HEK293 (cell line): ENCODE measurements at regions not wholly inside any gene's neighbourhood (a gene's known extent, or its start where the extent isn't known, plus 50 kb on each side); places are given as distances from the start of the nearest gene placed in this dataset.
A peak's percentile ranks its signal among the peaks of the same experiment; 100 is the strongest.

Source experiments
- CTCF ChIA-PET: fragments of 350-600 bp; formaldehyde crosslinking; extraction: SDS; loops from one replicate; lab custom pipeline; 2021; ENCODE audit warnings: antibody characterized with exemption; lab: Yijun Ruan, JAX
- POLR2A ChIA-PET: fragments of 300-600 bp; formaldehyde crosslinking; extraction: SDS; loops from one replicate; lab custom pipeline; 2020; ENCODE audit warnings: antibody characterized with exemption, inconsistent platforms; lab: Yijun Ruan, JAX
- H3K27ac ChIP-seq: fragments of 200-500 bp; sonication (Bioruptor generic); 2 replicates; pipeline ENCODE4 v1.5.1; 2014; ENCODE audit warnings: low read depth, low read length, control low read depth, inconsistent platforms; ENCODE audit errors: extremely low read depth
- H3K36me3 ChIP-seq, 2 experiments: fragments of 200-500 bp in 1 of 2; sonication (Bioruptor generic) in 1 of 2; 1 replicate in 1 of 2; 2 replicates in 1 of 2; pipeline ENCODE4 v1.5.1; 2014 to 2017; ENCODE audit warnings: inconsistent platforms in 2 of 2, low read length in 2 of 2; ENCODE audit not compliant: control insufficient read depth in 2 of 2, insufficient read depth in 1 of 2
- H3K4me1 ChIP-seq: fragments of 200-500 bp; sonication (Bioruptor generic); 2 replicates; pipeline ENCODE4 v1.5.1; 2014; ENCODE audit warnings: mild to moderate bottlenecking, low read length, inconsistent platforms; ENCODE audit not compliant: control insufficient read depth, insufficient read depth
- H3K4me3 ChIP-seq: 2 replicates; pipeline ENCODE4 v1.5.1; 2011; ENCODE audit warnings: low read depth, mild to moderate bottlenecking, control low read depth, low read length, moderate library complexity
- H3K9me3 ChIP-seq: fragments of 200-500 bp; sonication (Bioruptor generic); 2 replicates; pipeline ENCODE4 v1.5.1; 2014; ENCODE audit warnings: low read depth, low read length, inconsistent platforms; ENCODE audit not compliant: control insufficient read depth, insufficient read depth
- CTCF ChIP-seq: fragments of 450-650 bp; formaldehyde crosslinking; IDR thresholded peaks from 2 replicates; pipeline ENCODE4 v1.5.1; 2016; ENCODE audit warnings: missing biosample characterization, missing genetic modification characterization
- EGR2 ChIP-seq: fragments of 450-650 bp; formaldehyde crosslinking; IDR thresholded peaks from 2 replicates; pipeline ENCODE4 v1.5.1; 2016; ENCODE audit warnings: low read depth, missing biosample characterization, missing genetic modification characterization
- FEZF1 ChIP-seq: fragments of 450-650 bp; formaldehyde crosslinking; IDR thresholded peaks from 2 replicates; pipeline ENCODE4 v1.5.1; 2016; ENCODE audit warnings: missing biosample characterization, missing genetic modification characterization
- GLIS1 ChIP-seq: fragments of 450-650 bp; formaldehyde crosslinking; IDR thresholded peaks from 2 replicates; pipeline ENCODE4 v1.5.1; 2016; ENCODE audit warnings: missing biosample characterization, missing genetic modification characterization
- SCRT1 ChIP-seq: fragments of 450-650 bp; formaldehyde crosslinking; IDR thresholded peaks from 2 replicates; pipeline ENCODE4 v1.5.1; 2016; ENCODE audit warnings: missing biosample characterization, missing genetic modification characterization, borderline replicate concordance
- ZBTB17 ChIP-seq: fragments of 450-650 bp; formaldehyde crosslinking; IDR thresholded peaks from 2 replicates; pipeline ENCODE4 v1.5.1; 2016; ENCODE audit warnings: missing biosample characterization, missing genetic modification characterization
- ZBTB20 ChIP-seq: fragments of 450-650 bp; formaldehyde crosslinking; IDR thresholded peaks from 2 replicates; pipeline ENCODE4 v1.5.1; 2016; ENCODE audit warnings: missing biosample characterization, missing genetic modification characterization
- ZBTB48 ChIP-seq: fragments of 450-650 bp; formaldehyde crosslinking; IDR thresholded peaks from 2 replicates; pipeline ENCODE4 v1.5.1; 2016; ENCODE audit warnings: missing biosample characterization, missing genetic modification characterization
- ZFHX2 ChIP-seq: fragments of 450-650 bp; formaldehyde crosslinking; conservative IDR thresholded peaks from 2 replicates; pipeline ENCODE4 v1.5.1; 2016; ENCODE audit warnings: missing biosample characterization, missing genetic modification characterization
- ZFP3 ChIP-seq: fragments of 450-650 bp; formaldehyde crosslinking; IDR thresholded peaks from 2 replicates; pipeline ENCODE4 v1.5.1; 2016; ENCODE audit warnings: low read depth, missing biosample characterization, missing genetic modification characterization
- ZNF132 ChIP-seq: fragments of 450-650 bp; formaldehyde crosslinking; IDR thresholded peaks from 2 replicates; pipeline ENCODE4 v1.5.1; 2017; ENCODE audit warnings: missing biosample characterization, missing genetic modification characterization, borderline replicate concordance
- ZNF214 ChIP-seq: fragments of 450-650 bp; formaldehyde crosslinking; IDR thresholded peaks from 2 replicates; pipeline ENCODE4 v1.5.1; 2017; ENCODE audit warnings: missing biosample characterization, mild to moderate bottlenecking, missing genetic modification characterization, borderline replicate concordance
- ZNF239 ChIP-seq: fragments of 450-650 bp; formaldehyde crosslinking; IDR thresholded peaks from 2 replicates; pipeline ENCODE4 v1.5.1; 2016; ENCODE audit warnings: missing biosample characterization, missing genetic modification characterization
- ZNF302 ChIP-seq: fragments of 450-650 bp; formaldehyde crosslinking; IDR thresholded peaks from 2 replicates; pipeline ENCODE4 v1.5.1; 2016; ENCODE audit warnings: missing biosample characterization, missing genetic modification characterization, low read depth
- ZNF311 ChIP-seq: fragments of 450-650 bp; formaldehyde crosslinking; IDR thresholded peaks from 2 replicates; pipeline ENCODE4 v1.5.1; 2017; ENCODE audit warnings: missing biosample characterization, missing genetic modification characterization, borderline replicate concordance
- ZNF354C ChIP-seq: fragments of 450-650 bp; formaldehyde crosslinking; IDR thresholded peaks from 2 replicates; pipeline ENCODE4 v1.5.1; 2016; ENCODE audit warnings: missing biosample characterization, missing genetic modification characterization, low read depth, borderline replicate concordance
- ZNF366 ChIP-seq: fragments of 450-650 bp; formaldehyde crosslinking; conservative IDR thresholded peaks from 2 replicates; pipeline ENCODE4 v1.5.1; 2016; ENCODE audit warnings: missing biosample characterization, missing genetic modification characterization
- ZNF37A ChIP-seq: fragments of 450-650 bp; IDR thresholded peaks from 2 replicates; pipeline ENCODE4 v1.5.1; 2018; ENCODE audit warnings: missing biosample characterization, missing genetic modification characterization
- ZNF544 ChIP-seq: fragments of 450-650 bp; formaldehyde crosslinking; IDR thresholded peaks from 2 replicates; pipeline ENCODE4 v1.5.0; 2017; ENCODE audit warnings: missing biosample characterization, missing genetic modification characterization
- ZNF548 ChIP-seq: fragments of 450-650 bp; formaldehyde crosslinking; IDR thresholded peaks from 2 replicates; pipeline ENCODE4 v1.5.1; 2016; ENCODE audit warnings: missing biosample characterization, missing genetic modification characterization
- ZNF555 ChIP-seq: fragments of 450-650 bp; formaldehyde crosslinking; conservative IDR thresholded peaks from 2 replicates; pipeline ENCODE4 v1.5.1; 2017; ENCODE audit warnings: missing biosample characterization, mild to moderate bottlenecking, missing genetic modification characterization, inconsistent platforms
- ZNF585B ChIP-seq: fragments of 450-650 bp; formaldehyde crosslinking; IDR thresholded peaks from 2 replicates; pipeline ENCODE4 v1.5.1; 2016; ENCODE audit warnings: missing biosample characterization, missing genetic modification characterization
- ZNF610 ChIP-seq: fragments of 450-650 bp; formaldehyde crosslinking; IDR thresholded peaks from 2 replicates; pipeline ENCODE4 v1.5.1; 2016; ENCODE audit warnings: missing biosample characterization, missing genetic modification characterization, borderline replicate concordance
- ZNF623 ChIP-seq: fragments of 450-650 bp; formaldehyde crosslinking; IDR thresholded peaks from 2 replicates; pipeline ENCODE4 v1.5.1; 2016; ENCODE audit warnings: missing biosample characterization, missing genetic modification characterization
- ZNF626 ChIP-seq: fragments of 450-650 bp; sonication (Bioruptor Pico); formaldehyde crosslinking; IDR thresholded peaks from 2 replicates; pipeline ENCODE4 v1.5.1; 2018; ENCODE audit warnings: missing biosample characterization, missing genetic modification characterization, inconsistent platforms
- ZNF777 ChIP-seq: fragments of 450-650 bp; formaldehyde crosslinking; IDR thresholded peaks from 2 replicates; pipeline ENCODE4 v1.5.1; 2017; ENCODE audit warnings: missing biosample characterization, missing genetic modification characterization, borderline replicate concordance
- ZNF791 ChIP-seq: fragments of 450-650 bp; formaldehyde crosslinking; IDR thresholded peaks from 2 replicates; pipeline ENCODE4 v1.5.1; 2016; ENCODE audit warnings: missing biosample characterization, missing genetic modification characterization
- ZNF837 ChIP-seq: fragments of 450-650 bp; formaldehyde crosslinking; IDR thresholded peaks from 2 replicates; pipeline ENCODE4 v1.5.1; 2016; ENCODE audit warnings: missing biosample characterization, missing genetic modification characterization
- ZSCAN18 ChIP-seq: fragments of 450-650 bp; formaldehyde crosslinking; IDR thresholded peaks from 2 replicates; pipeline ENCODE4 v1.5.1; 2016; ENCODE audit warnings: missing biosample characterization, missing genetic modification characterization
- TF ChIP-seq, protein P1 (sequence below): fragments of 450-650 bp; formaldehyde crosslinking; IDR thresholded peaks from 2 replicates; pipeline ENCODE4 v1.5.1; 2016; ENCODE audit warnings: missing biosample characterization, missing genetic modification characterization

DNA sequence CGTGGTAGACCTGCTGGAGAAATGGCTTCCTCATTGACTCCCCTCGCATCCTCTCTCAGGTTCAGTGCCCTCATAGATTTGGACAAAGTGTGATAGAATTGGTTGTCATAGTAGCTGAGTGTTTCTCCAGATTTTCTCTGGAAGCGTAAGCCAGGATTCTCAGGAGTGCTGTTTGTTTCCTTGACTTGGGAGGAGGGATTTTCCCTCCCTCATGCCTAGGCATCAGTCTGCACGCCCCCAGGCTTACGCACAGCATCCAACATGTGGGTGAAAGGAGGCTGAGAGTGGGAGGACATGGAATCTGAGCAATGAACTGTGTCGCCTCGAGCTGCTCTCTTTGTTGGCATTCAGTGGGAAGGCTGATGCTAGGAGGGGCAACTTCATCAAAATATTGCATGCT is 503.5 kb downstream of the LTN1 start:
- Histone ChIP-seq H3K4me3 (no peak overlapping the region), H3K9me3 (no peaks in the 10 kb centered on the region), H3K4me1 (no peaks in the 10 kb centered on the region), H3K27ac (no peak overlapping the region), H3K36me3 (no peaks in the 10 kb centered on the region)
- ChIA-PET POLR2A (no interaction called here), CTCF (interaction anchor here (0.7 to 0.9 kb wide), 2 partner anchors 29 to 93 kb away, joined by 3 to 5 read pairs; no protein-coding TSS in a partner anchor)
- TF ChIP-seq EGR2 (tag by site-specific recombination) (peak; percentile 92), ZFHX2 (tag by site-specific recombination) (peak; percentile 81), ZNF610 (tag by site-specific recombination) (no peak)

- no peaks in the 10 kb centered on the region for H3K9me3 ChIP-seq
- TF ChIP-seq ZNF544 = no peak
- TF ChIP-seq ZNF623 (tag by site-specific recombination) = no peak
- TF ChIP-seq ZNF555 (tag by site-specific recombination) = no peak
- TF ChIP-seq ZNF366 (tag by site-specific recombination) = no peak
- no peak for TF ChIP-seq ZNF791 (tag by site-specific recombination)
- TF ChIP-seq ZNF239 (tag by site-specific recombination) = no peak
- no peak for TF ChIP-seq ZBTB48 (tag by site-specific recombination)
- no peak for TF ChIP-seq ZNF302 (tag by site-specific recombination)
- TF ChIP-seq ZBTB17 (tag by site-specific recombination) = no peak
- TF ChIP-seq ZFP3 = no peak
- no peak for TF ChIP-seq FEZF1 (tag by site-specific recombination)
- TF ChIP-seq ZNF777 (tag by site-specific recombination) = no peak
- TF ChIP-seq GLIS1 (tag by site-specific recombination) = no peak
- no peak for TF ChIP-seq ZNF37A (tag by site-specific recombination)
- no peak for TF ChIP-seq ZNF354C (tag by site-specific recombination)
- no peak for TF ChIP-seq ZNF837 (tag by site-specific recombination)
- TF ChIP-seq ZNF585B = no peak
- TF ChIP-seq SCRT1 (tag by site-specific recombination) = no peak
- TF ChIP-seq ZNF548 (tag by site-specific recombination) = no peak
- TF ChIP-seq, all 188 proteins: peak for 0
- no peak overlapping the region for H3K27ac ChIP-seq
- no peaks in the 10 kb centered on the region for H3K36me3 ChIP-seq
- no peak overlapping the region for H3K4me3 ChIP-seq
- CTCF ChIA-PET = no interaction called here
- no peaks in the 10 kb centered on the region for H3K4me1 ChIP-seq
- POLR2A ChIA-PET = no interaction called here
Measured at GRCh38 chr21:28487455-28488070, 505.1 kb downstream of the LTN1 start.

DNA sequence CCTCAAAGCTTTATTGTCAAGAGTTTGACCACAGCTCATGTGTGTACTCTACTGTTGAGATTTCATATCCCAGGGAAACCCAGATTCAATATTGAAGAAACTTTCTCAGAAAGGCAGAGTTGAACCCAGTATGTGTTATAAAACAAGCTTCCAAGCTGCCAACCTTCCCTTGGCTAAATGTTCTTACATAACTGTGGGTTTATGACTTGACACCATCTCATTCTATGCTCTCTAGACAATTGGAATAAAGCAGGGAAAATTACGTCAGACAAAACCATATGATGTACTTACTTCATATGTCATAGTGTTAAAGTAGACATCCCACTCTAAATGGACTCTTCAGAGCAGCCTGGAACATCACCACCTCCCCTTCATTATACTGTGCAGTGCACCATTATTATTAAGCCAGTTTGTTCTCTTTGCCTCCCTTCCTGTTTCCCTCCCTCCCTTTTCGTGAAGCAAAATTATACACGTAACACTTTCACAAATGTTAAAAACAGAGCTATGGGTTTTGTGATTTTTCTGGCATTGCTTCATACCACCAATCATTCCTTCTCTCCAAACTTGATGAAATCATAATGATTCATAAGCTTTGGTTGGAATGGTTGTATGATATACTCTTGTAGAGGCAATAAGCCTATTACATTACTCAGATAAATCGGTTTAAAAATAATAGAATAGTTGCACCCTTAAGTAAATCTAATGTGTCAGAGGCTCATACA is 507.2 kb downstream of the LTN1 start:
- ChIA-PET POLR2A (no interaction called here), CTCF (no interaction called here)
- no peak overlapping the region for H3K27ac ChIP-seq
- TF ChIP-seq, protein P1, sequence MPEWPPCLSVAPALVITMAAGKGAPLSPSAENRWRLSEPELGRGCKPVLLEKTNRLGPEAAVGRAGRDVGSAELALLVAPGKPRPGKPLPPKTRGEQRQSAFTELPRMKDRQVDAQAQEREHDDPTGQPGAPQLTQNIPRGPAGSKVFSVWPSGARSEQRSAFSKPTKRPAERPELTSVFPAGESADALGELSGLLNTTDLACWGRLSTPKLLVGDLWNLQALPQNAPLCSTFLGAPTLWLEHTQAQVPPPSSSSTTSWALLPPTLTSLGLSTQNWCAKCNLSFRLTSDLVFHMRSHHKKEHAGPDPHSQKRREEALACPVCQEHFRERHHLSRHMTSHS (tag by site-specific recombination) = no peak
- TF ChIP-seq ZFP3 = no peak
- TF ChIP-seq ZBTB20 (tag by site-specific recombination) = no peak
- no peak for TF ChIP-seq ZNF311 (tag by site-specific recombination)
- no peak for TF ChIP-seq ZNF626 (tag by site-specific recombination)
- TF ChIP-seq ZSCAN18 = no peak
- no peak for TF ChIP-seq CTCF (tag by site-specific recombination)
- no peak for TF ChIP-seq ZNF132 (tag by site-specific recombination)
- no peak for TF ChIP-seq ZNF214 (tag by site-specific recombination)

More for the DNA sequence above, 507.2 kb downstream of the LTN1 start:
- no peaks in the 10 kb centered on the region for H3K9me3 ChIP-seq
- H3K36me3 ChIP-seq = no peaks in the 10 kb centered on the region
- no peaks in the 10 kb centered on the region for H3K4me1 ChIP-seq
- H3K4me3 ChIP-seq = no peak overlapping the region
